HCT116 (cell line): ENCODE measurements at regions not wholly inside any gene's neighbourhood (a gene's known extent, or its start where the extent isn't known, plus 50 kb on each side); places are given as distances from the start of the nearest gene placed in this dataset.

ENCODE experiments used
- ATF3 ChIP-seq: IDR thresholded peaks from 2 replicates; pipeline ENCODE4 v1.6.1; 2012
- CBX3 ChIP-seq: IDR thresholded peaks from 2 replicates; pipeline ENCODE4 v1.6.1; 2012; ENCODE audit warnings: low read depth
- CEBPB ChIP-seq: IDR thresholded peaks from 2 replicates; pipeline ENCODE4 v1.6.1; 2012; ENCODE audit warnings: low read depth
- EZH2 ChIP-seq: fragments of 200-600 bp; sonication (generic); IDR thresholded peaks from 2 replicates; pipeline ENCODE4 v1.6.1; 2017; ENCODE audit warnings: antibody characterized with exemption, mixed run types
- EZH2phosphoT487 ChIP-seq: fragments of 200-600 bp; IDR thresholded peaks from 2 replicates; pipeline ENCODE4 v1.6.1; 2018; ENCODE audit warnings: antibody characterized with exemption, borderline replicate concordance
- JUND ChIP-seq: IDR thresholded peaks from 2 replicates; pipeline ENCODE4 v1.6.1; 2012
- POLR2A ChIP-seq: IDR thresholded peaks from 2 replicates; pipeline ENCODE4 v1.7.0; 2011; ENCODE audit warnings: borderline replicate concordance; ENCODE audit not compliant: insufficient read depth, insufficient read length; ENCODE audit errors: extremely low read depth
- POLR2AphosphoS5 ChIP-seq: IDR thresholded peaks from 2 replicates; pipeline ENCODE4 v1.6.1; 2011; ENCODE audit warnings: mild to moderate bottlenecking, low read depth, low read length, moderate library complexity
- RAD21 ChIP-seq: IDR thresholded peaks from 2 replicates; pipeline ENCODE4 v1.6.1; 2012; ENCODE audit warnings: low read depth, mild to moderate bottlenecking
- TCF7L2 ChIP-seq: IDR thresholded peaks from 2 replicates; pipeline ENCODE4 v1.7.0; 2011; ENCODE audit warnings: borderline replicate concordance, inconsistent platforms; ENCODE audit not compliant: insufficient read depth, insufficient read length; ENCODE audit errors: extremely low read depth
- YY1 ChIP-seq: IDR thresholded peaks from 2 replicates; pipeline ENCODE4 v1.6.1; 2011; ENCODE audit warnings: low read length, low read depth, moderate library complexity, mild to moderate bottlenecking; ENCODE audit not compliant: insufficient replicate concordance; ENCODE audit errors: extremely low read depth
- ZNF274 ChIP-seq: fragments of 200-500 bp; sonication (Bioruptor generic); IDR thresholded peaks from 2 replicates; pipeline ENCODE4 v1.6.1; 2014; ENCODE audit warnings: mild to moderate bottlenecking, low read depth, low read length, inconsistent platforms
- TF ChIP-seq, protein P1 (sequence below), 3 experiments: fragments of 200-600 bp in 1 of 3; sonication (generic) in 1 of 3; IDR thresholded peaks in 2 of 3; conservative IDR thresholded peaks in 1 of 3; 2 replicates each; pipeline ENCODE4 v1.5.1; 2012 to 2017; ENCODE audit warnings: low read depth in 2 of 3, low read length in 2 of 3, antibody characterized with exemption in 1 of 3, borderline replicate concordance in 1 of 3, control low read depth in 1 of 3, mild to moderate bottlenecking in 1 of 3, mixed read lengths in 1 of 3, mixed run types in 1 of 3, moderate library complexity in 1 of 3; ENCODE audit not compliant: insufficient read depth in 1 of 3
- TF ChIP-seq, protein P2 (sequence below): IDR thresholded peaks from 2 replicates; pipeline ENCODE4 v1.6.1; 2012; ENCODE audit warnings: low read depth

- TF ChIP-seq, protein P1, sequence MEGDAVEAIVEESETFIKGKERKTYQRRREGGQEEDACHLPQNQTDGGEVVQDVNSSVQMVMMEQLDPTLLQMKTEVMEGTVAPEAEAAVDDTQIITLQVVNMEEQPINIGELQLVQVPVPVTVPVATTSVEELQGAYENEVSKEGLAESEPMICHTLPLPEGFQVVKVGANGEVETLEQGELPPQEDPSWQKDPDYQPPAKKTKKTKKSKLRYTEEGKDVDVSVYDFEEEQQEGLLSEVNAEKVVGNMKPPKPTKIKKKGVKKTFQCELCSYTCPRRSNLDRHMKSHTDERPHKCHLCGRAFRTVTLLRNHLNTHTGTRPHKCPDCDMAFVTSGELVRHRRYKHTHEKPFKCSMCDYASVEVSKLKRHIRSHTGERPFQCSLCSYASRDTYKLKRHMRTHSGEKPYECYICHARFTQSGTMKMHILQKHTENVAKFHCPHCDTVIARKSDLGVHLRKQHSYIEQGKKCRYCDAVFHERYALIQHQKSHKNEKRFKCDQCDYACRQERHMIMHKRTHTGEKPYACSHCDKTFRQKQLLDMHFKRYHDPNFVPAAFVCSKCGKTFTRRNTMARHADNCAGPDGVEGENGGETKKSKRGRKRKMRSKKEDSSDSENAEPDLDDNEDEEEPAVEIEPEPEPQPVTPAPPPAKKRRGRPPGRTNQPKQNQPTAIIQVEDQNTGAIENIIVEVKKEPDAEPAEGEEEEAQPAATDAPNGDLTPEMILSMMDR (IDR thresholded peaks at IDR 0.05 in 2 of 3, conservative IDR thresholded peaks at IDR 0.05 in 1 of 3; ENCODE audit: borderline replicate concordance in 1 of 3, insufficient read depth in 1 of 3, low read depth in 2 of 3, low read length in 2 of 3) = no peak
- TF ChIP-seq EZH2phosphoT487 (no peak), YY1 (no peak), RAD21 (no peak), JUND (no peak), TCF7L2 (no peak), CEBPB (no peak), EZH2 (no peak), ZNF274 (no peak), POLR2A (no peak), CBX3 (no peak), ATF3 (no peak), POLR2AphosphoS5 (no peak)
- TF ChIP-seq, protein P2, sequence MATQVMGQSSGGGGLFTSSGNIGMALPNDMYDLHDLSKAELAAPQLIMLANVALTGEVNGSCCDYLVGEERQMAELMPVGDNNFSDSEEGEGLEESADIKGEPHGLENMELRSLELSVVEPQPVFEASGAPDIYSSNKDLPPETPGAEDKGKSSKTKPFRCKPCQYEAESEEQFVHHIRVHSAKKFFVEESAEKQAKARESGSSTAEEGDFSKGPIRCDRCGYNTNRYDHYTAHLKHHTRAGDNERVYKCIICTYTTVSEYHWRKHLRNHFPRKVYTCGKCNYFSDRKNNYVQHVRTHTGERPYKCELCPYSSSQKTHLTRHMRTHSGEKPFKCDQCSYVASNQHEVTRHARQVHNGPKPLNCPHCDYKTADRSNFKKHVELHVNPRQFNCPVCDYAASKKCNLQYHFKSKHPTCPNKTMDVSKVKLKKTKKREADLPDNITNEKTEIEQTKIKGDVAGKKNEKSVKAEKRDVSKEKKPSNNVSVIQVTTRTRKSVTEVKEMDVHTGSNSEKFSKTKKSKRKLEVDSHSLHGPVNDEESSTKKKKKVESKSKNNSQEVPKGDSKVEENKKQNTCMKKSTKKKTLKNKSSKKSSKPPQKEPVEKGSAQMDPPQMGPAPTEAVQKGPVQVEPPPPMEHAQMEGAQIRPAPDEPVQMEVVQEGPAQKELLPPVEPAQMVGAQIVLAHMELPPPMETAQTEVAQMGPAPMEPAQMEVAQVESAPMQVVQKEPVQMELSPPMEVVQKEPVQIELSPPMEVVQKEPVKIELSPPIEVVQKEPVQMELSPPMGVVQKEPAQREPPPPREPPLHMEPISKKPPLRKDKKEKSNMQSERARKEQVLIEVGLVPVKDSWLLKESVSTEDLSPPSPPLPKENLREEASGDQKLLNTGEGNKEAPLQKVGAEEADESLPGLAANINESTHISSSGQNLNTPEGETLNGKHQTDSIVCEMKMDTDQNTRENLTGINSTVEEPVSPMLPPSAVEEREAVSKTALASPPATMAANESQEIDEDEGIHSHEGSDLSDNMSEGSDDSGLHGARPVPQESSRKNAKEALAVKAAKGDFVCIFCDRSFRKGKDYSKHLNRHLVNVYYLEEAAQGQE = no peak
Observed at GRCh38 chr2:128691526-128691925, 372.9 kb upstream of the HS6ST1 start.
